ENCODE measurements at regions not wholly inside any gene's neighbourhood (a gene's known extent, or its start where the extent isn't known, plus 50 kb on each side); places are given as distances from the start of the nearest gene placed in this dataset.

GRCh38 chr5:127995556-127995955 is 88.0 kb upstream of the SLC12A2 start:
- TF ChIP-seq ETS1 (IDR thresholded peaks at IDR 0.05) (no peak), POLR2AphosphoS5 (IDR thresholded peaks at IDR 0.05; ENCODE audit: low read depth) (no peak), CREB1 (CRISPR knock-in tag; IDR thresholded peaks at IDR 0.05; ENCODE audit: low read depth) (no peak), REST (IDR thresholded peaks at IDR 0.05; ENCODE audit: unreplicated experiment) (no peak), JUNB (IDR thresholded peaks at IDR 0.05; ENCODE audit: unreplicated experiment) (no peak), EZH2 (IDR thresholded peaks at IDR 0.05; ENCODE audit: low read depth, unreplicated experiment) (no peak), ZNF331 (CRISPR knock-in tag; IDR thresholded peaks at IDR 0.05; ENCODE audit: low read depth) (no peak), EZH2phosphoT487 (IDR thresholded peaks at IDR 0.05; ENCODE audit: unreplicated experiment) (no peak), CTCF (conservative IDR thresholded peaks at IDR 0.05; ENCODE audit: low read depth in 2 of 2) (no peak), ZNF462 (CRISPR knock-in tag; IDR thresholded peaks at IDR 0.05) (no peak), NANOG (IDR thresholded peaks at IDR 0.05; ENCODE audit: borderline replicate concordance) (no peak), STAT1 (IDR thresholded peaks at IDR 0.05; ENCODE audit: unreplicated experiment) (no peak), ZNF114 (CRISPR knock-in tag; IDR thresholded peaks at IDR 0.05) (no peak)
- H3K79me2 ChIP-seq (replicated peaks; ENCODE audit: insufficient read depth): no peaks in the 10 kb centered on the region
- H3K27me3 Mint-ChIP-seq (ENCODE audit: insufficient read depth, low read depth, poor library complexity): peaks cover 2% of the 10 kb centered on the region
- no peaks in the 10 kb centered on the region for H3K4me1 ChIP-seq (ENCODE audit: insufficient read depth)
- no peaks in the 10 kb centered on the region for H3K9me3 Mint-ChIP-seq
- H2AFZ ChIP-seq: no peak overlapping the region
- H3K27me3 ChIP-seq (ENCODE audit: insufficient read depth): no peaks in the 10 kb centered on the region
- no peak for ATAC-seq
- no peaks in the 10 kb centered on the region for H3K9me2 ChIP-seq (ENCODE audit: insufficient read depth)
- H3K4me2 ChIP-seq: no peak overlapping the region
- peaks cover 2% of the 10 kb centered on the region; the same call in 2 of the 3 replicates for H3K4me1 Mint-ChIP-seq
- DNase-seq (ENCODE audit: low spot score): no peak
- H3K36me3 ChIP-seq (ENCODE audit: insufficient read depth): no peaks in the 10 kb centered on the region
- no peak overlapping the region for H3K27ac Mint-ChIP-seq
- no peaks in the 10 kb centered on the region for H3K36me3 Mint-ChIP-seq (ENCODE audit: low read depth)
- no peaks in the 10 kb centered on the region for H3F3A ChIP-seq (replicated peaks; ENCODE audit: low read depth)
- no peak overlapping the region for H3K27ac ChIP-seq (ENCODE audit: low read depth)
- no peak overlapping the region for H3K4me3 ChIP-seq
- H3K4me3 Mint-ChIP-seq: no peak overlapping the region
- no peaks in the 10 kb centered on the region for H4K20me1 ChIP-seq (replicated peaks; ENCODE audit: insufficient read depth)

Data from GM23338 (cell line).